HFFc6 (cell line): ENCODE measurements at regions not wholly inside any gene's neighbourhood (a gene's known extent, or its start where the extent isn't known, plus 50 kb on each side); places are given as distances from the start of the nearest gene placed in this dataset.

Source experiments
- DNase-seq: peaks from one replicate; pipeline ENCODE4 v3.0.0-alpha.2; 2018
- H3K27ac Mint-ChIP-seq: 2 replicates; pipeline ENCODE4 v1.8.0; 2020; ENCODE audit warnings: mild to moderate bottlenecking, mixed read lengths
- H3K27me3 Mint-ChIP-seq: 2 replicates; pipeline ENCODE4 v1.8.0; 2021; ENCODE audit warnings: mild to moderate bottlenecking, moderate library complexity, mixed read lengths; ENCODE audit not compliant: insufficient read depth
- H3K36me3 Mint-ChIP-seq: 2 replicates; pipeline ENCODE4 v1.8.0; 2021; ENCODE audit warnings: low read depth, mixed read lengths
- H3K4me1 Mint-ChIP-seq: 2 replicates; pipeline ENCODE4 v1.8.0; 2020; ENCODE audit warnings: low read depth, mixed read lengths
- H3K4me3 Mint-ChIP-seq: 2 replicates; pipeline ENCODE4 v1.8.0; 2020; ENCODE audit warnings: mild to moderate bottlenecking, moderate library complexity, mixed read lengths
- H3K9me3 Mint-ChIP-seq: 2 replicates; pipeline ENCODE4 v1.8.0; 2020; ENCODE audit warnings: mild to moderate bottlenecking, mixed read lengths
- TF ChIP-seq, protein P1 (sequence below): fragments of 200-600 bp; sonication (generic); IDR thresholded peaks from 2 replicates; pipeline ENCODE4 v1.5.0; 2021; ENCODE audit warnings: antibody characterized with exemption, mild to moderate bottlenecking

DNA sequence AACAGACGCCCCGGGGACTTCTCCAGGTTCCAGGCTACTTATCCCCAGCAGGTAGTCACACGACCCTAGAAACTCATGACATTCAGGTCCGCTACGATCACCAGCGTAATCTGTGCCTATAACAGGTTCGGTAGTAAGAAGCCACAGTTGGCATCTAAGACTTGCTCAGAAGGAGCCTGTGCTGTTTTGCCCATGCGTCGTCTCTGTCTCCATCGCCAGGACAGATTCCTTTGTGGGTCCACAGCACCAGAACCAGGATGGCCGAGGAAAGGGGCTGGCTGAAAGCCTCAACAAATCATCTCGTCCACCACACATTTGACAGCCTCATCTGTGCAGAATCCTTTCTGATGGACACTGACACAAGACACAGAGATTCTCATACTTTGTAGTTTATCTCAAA lies 319.5 kb upstream of the AGA start:
- no peaks in the 10 kb centered on the region for H3K36me3 Mint-ChIP-seq
- TF ChIP-seq, protein P1, sequence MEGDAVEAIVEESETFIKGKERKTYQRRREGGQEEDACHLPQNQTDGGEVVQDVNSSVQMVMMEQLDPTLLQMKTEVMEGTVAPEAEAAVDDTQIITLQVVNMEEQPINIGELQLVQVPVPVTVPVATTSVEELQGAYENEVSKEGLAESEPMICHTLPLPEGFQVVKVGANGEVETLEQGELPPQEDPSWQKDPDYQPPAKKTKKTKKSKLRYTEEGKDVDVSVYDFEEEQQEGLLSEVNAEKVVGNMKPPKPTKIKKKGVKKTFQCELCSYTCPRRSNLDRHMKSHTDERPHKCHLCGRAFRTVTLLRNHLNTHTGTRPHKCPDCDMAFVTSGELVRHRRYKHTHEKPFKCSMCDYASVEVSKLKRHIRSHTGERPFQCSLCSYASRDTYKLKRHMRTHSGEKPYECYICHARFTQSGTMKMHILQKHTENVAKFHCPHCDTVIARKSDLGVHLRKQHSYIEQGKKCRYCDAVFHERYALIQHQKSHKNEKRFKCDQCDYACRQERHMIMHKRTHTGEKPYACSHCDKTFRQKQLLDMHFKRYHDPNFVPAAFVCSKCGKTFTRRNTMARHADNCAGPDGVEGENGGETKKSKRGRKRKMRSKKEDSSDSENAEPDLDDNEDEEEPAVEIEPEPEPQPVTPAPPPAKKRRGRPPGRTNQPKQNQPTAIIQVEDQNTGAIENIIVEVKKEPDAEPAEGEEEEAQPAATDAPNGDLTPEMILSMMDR, result no peak
- no peaks in the 10 kb centered on the region for H3K4me1 Mint-ChIP-seq
- no peaks in the 10 kb centered on the region for H3K9me3 Mint-ChIP-seq
- DNase-seq, result no peak
- no peak overlapping the region for H3K4me3 Mint-ChIP-seq
- H3K27ac Mint-ChIP-seq, result no peak overlapping the region
- peaks cover 11% of the 10 kb centered on the region for H3K27me3 Mint-ChIP-seq

DNA sequence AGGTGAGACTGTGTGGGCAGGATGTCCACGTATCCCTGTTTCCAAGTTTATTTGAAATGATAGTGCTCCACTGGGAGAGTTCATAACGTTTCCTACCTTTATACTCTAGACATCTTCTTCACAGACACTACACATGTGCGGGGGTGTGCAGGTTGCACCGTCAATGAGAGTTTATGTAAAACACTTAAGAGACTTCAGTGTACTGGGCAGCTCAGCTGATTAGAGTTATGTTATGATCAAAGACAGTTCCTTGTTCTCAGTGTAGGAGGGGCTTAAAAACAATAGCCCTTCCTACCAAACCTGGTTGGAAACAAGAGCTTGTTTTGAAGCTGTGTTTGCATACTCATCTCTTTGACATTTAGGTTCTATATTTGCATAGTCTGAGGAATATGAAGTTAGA lies 326.9 kb upstream of the AGA start:
- no peak for DNase-seq
- TF ChIP-seq, protein P1, result no peak
- H3K4me3 Mint-ChIP-seq, result no peak overlapping the region
- peaks cover 6% of the 10 kb centered on the region for H3K4me1 Mint-ChIP-seq
- H3K27me3 Mint-ChIP-seq, result no peaks in the 10 kb centered on the region; the same call in none of the 2 replicates
- no peaks in the 10 kb centered on the region for H3K9me3 Mint-ChIP-seq
- H3K36me3 Mint-ChIP-seq, result no peaks in the 10 kb centered on the region
- H3K27ac Mint-ChIP-seq, result no peak overlapping the region

- Mint-ChIP-seq H3K27me3 (no peaks in the 10 kb centered on the region; the same call in none of the 2 replicates), H3K4me3 (no peak overlapping the region), H3K4me1 (peaks cover 6% of the 10 kb centered on the region), H3K36me3 (no peaks in the 10 kb centered on the region), H3K27ac (no peak overlapping the region), H3K9me3 (no peaks in the 10 kb centered on the region)
- TF ChIP-seq, protein P1, result no peak
- DNase-seq, result no peak
These were observed 328.5 kb upstream of the AGA start for GRCh38 chr4:177770776-177771175.

DNA sequence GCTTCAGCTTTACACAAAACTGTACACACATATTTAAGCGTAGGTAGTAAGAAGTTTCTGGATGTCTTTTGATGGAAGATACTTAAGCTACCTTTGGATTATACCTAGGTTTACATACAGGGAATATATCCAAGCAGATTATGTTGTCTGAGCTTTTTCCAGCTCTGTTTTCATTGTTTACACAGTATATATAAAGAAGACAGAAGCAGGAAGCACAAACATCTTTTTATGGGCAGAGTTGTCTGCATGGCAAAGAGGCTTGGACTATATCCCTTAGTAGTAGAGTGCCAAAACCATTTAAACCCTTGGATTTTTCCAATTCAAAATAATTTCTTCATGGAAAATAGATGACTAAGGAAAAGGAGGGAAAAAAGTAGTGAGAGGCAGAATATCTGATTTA lies 329.4 kb upstream of the AGA start:
- peaks cover 6% of the 10 kb centered on the region for H3K4me1 Mint-ChIP-seq
- H3K4me3 Mint-ChIP-seq, result no peak overlapping the region
- H3K27ac Mint-ChIP-seq, result no peak overlapping the region
- peaks cover 2% of the 10 kb centered on the region for H3K27me3 Mint-ChIP-seq
- DNase-seq, result no peak
- H3K9me3 Mint-ChIP-seq, result no peaks in the 10 kb centered on the region
- TF ChIP-seq, protein P1, result no peak
- no peaks in the 10 kb centered on the region for H3K36me3 Mint-ChIP-seq

DNA sequence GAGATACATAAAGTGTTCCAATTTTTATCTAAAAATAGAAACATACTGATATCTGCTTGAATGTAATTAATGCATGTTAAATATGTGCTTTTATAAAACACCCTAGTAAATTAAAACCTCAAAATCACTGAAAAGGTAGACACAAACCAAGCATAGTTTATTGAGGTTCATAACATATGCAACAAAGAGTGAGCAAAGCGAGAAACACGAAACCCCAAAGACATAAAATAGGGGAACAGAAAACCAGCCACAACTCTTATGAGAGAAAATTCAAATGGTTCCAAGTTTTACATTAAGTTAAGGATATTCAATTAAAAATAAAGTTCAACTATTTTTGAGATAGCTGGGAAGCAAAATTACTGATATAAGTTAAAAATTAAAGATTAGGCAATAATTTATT lies 336.4 kb upstream of the AGA start:
- H3K9me3 Mint-ChIP-seq, result no peaks in the 10 kb centered on the region; the same call in 1 of the 2 replicates
- TF ChIP-seq, protein P1, result no peak
- H3K4me1 Mint-ChIP-seq, result no peaks in the 10 kb centered on the region

DNA sequence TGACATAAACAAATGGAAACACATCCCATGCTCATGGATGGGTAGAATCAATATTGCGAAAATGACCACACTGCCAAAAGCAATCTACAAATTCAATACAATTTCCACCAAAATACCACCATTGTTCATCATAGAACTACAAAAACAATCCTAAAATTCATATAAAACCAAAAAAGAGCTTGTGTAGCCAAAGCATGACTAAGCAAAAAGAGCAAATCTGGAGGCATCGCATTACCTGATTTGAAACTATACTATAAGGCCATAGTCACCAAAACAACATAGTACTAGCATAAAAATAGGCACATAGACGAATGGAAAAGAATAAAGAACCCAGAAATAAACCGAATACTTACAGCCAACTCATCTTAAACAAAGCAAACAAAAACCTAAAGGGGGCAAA lies 342.8 kb upstream of the AGA start:
- Mint-ChIP-seq H3K36me3 (no peaks in the 10 kb centered on the region), H3K4me1 (peaks cover 9% of the 10 kb centered on the region; the same call in 1 of the 2 replicates), H3K9me3 (no peaks in the 10 kb centered on the region; the same call in 1 of the 2 replicates), H3K4me3 (no peak overlapping the region), H3K27me3 (peaks cover 20% of the 10 kb centered on the region), H3K27ac (no peak overlapping the region)
- no peak for DNase-seq
- TF ChIP-seq, protein P1, result no peak

More for the DNA sequence above, 336.4 kb upstream of the AGA start:
- Mint-ChIP-seq H3K27ac (no peak overlapping the region), H3K36me3 (no peaks in the 10 kb centered on the region), H3K27me3 (peaks cover 17% of the 10 kb centered on the region), H3K4me3 (no peak overlapping the region)
- no peak for DNase-seq
